ENCODE measurements at regions not wholly inside any gene's neighbourhood (a gene's known extent, or its start where the extent isn't known, plus 50 kb on each side); places are given as distances from the start of the nearest gene placed in this dataset.

DNA sequence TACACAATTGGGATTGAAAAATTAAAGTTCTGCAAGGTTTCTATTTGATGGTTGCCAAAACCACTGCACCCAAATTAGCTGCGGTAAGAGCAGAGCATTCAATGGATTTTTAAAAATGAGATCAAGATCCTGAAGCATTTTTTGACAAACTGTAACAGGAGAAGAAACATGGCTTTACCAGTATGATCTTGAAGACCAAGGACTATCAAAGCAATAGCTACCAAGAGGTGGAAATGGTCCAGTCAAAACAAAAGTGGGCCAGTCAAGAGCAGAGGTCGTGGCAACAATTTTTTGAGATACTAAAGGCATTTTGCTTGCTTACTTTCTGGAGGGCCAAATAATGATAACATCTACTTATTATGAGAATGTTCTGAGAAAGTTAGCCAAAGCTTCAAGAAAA is 186.8 kb downstream of the RDH14 start:
- no peak for TF ChIP-seq CTCF (IDR thresholded peaks at IDR 0.05)
- no peak for TF ChIP-seq POLR2A (IDR thresholded peaks at IDR 0.05)

All from testis (tissue), 2 donors.